Keratinocyte (primary cell): ENCODE measurements at regions not wholly inside any gene's neighbourhood (a gene's known extent, or its start where the extent isn't known, plus 50 kb on each side); places are given as distances from the start of the nearest gene placed in this dataset.

Experiments
- DNase-seq: peaks from one replicate; pipeline ENCODE4 v3.0.0-alpha.2; 2011; ENCODE audit warnings: low read depth, missing footprints, low spot score
- FAIRE-seq: peaks from 2 replicates; lab custom pipeline; 2011; peaks lifted over from hg19 to GRCh38; lab: Jason Lieb, UNC
- H2AFZ ChIP-seq: 2 replicates; pipeline ENCODE4 v1.6.0; 2012; ENCODE audit warnings: low read length, control low read depth, inconsistent platforms; ENCODE audit not compliant: control insufficient read depth
- H3K27ac ChIP-seq: 2 replicates; pipeline ENCODE4 v1.5.1; 2011; ENCODE audit warnings: low read length; ENCODE audit not compliant: control insufficient read depth, insufficient read depth
- H3K27me3 ChIP-seq: 3 replicates; pipeline ENCODE4 v1.6.0; 2011; ENCODE audit warnings: low read length; ENCODE audit not compliant: control insufficient read depth, insufficient read depth; ENCODE audit errors: extremely low read depth
- H3K36me3 ChIP-seq, 2 experiments: 2 replicates in 1 of 2; 3 replicates in 1 of 2; pipeline ENCODE4 v1.5.1; 2011; ENCODE audit warnings: low read length in 2 of 2, mild to moderate bottlenecking in 1 of 2; ENCODE audit not compliant: control insufficient read depth in 2 of 2, insufficient read depth in 2 of 2; ENCODE audit errors: extremely low read depth in 1 of 2
- H3K4me1 ChIP-seq: 3 replicates; pipeline ENCODE4 v1.5.1; 2011; ENCODE audit warnings: low read length; ENCODE audit not compliant: control insufficient read depth, insufficient read depth; ENCODE audit errors: extremely low read depth
- H3K4me2 ChIP-seq: 3 replicates; pipeline ENCODE4 v1.6.0; 2011; ENCODE audit warnings: low read depth, low read length; ENCODE audit not compliant: control insufficient read depth, insufficient read depth; ENCODE audit errors: extremely low read depth
- H3K4me3 ChIP-seq, 3 experiments: fragments of 200-600 bp in 1 of 3; sonication (generic) in 1 of 3; 2 replicates in 2 of 3; 3 replicates in 1 of 3; pipeline ENCODE4 v1.5.1; 2011 to 2016; ENCODE audit warnings: low read length in 3 of 3, mild to moderate bottlenecking in 3 of 3, control low read depth in 2 of 3, inconsistent platforms in 1 of 3, low read depth in 1 of 3, mixed read lengths in 1 of 3, mixed run types in 1 of 3, moderate library complexity in 1 of 3; ENCODE audit not compliant: control insufficient read depth in 2 of 3, insufficient read depth in 2 of 3; ENCODE audit errors: extremely low read depth in 1 of 3
- H3K79me2 ChIP-seq: 2 replicates; pipeline ENCODE4 v1.6.0; 2012; ENCODE audit warnings: low read length; ENCODE audit not compliant: control insufficient read depth, insufficient read depth
- H3K9ac ChIP-seq: 3 replicates; pipeline ENCODE4 v1.6.0; 2011; ENCODE audit warnings: low read length; ENCODE audit not compliant: control insufficient read depth, insufficient read depth; ENCODE audit errors: extremely low read depth
- H3K9me1 ChIP-seq: 3 replicates; pipeline ENCODE4 v1.6.0; 2011; ENCODE audit warnings: low read length; ENCODE audit not compliant: control insufficient read depth, insufficient read depth; ENCODE audit errors: extremely low read depth
- H3K9me3 ChIP-seq: 2 replicates; pipeline ENCODE4 v1.5.1; 2012; ENCODE audit warnings: low read depth, low read length; ENCODE audit not compliant: control insufficient read depth
- H4K20me1 ChIP-seq: 3 replicates; pipeline ENCODE4 v1.6.0; 2011; ENCODE audit warnings: low read length; ENCODE audit not compliant: control insufficient read depth, insufficient read depth; ENCODE audit errors: extremely low read depth
- CTCF ChIP-seq, 3 experiments: IDR thresholded peaks in 1 of 3; conservative IDR thresholded peaks in 1 of 3; optimal IDR thresholded peaks in 1 of 3; 2 replicates in 2 of 3; 3 replicates in 1 of 3; pipeline versions ENCODE3 to v1.5.1; 2011; ENCODE audit warnings: low read length in 3 of 3, mild to moderate bottlenecking in 3 of 3, moderate library complexity in 2 of 3, control low read depth in 1 of 3, inconsistent platforms in 1 of 3; ENCODE audit not compliant: insufficient read depth in 2 of 3; ENCODE audit errors: extremely low read depth in 1 of 3
- EZH2 ChIP-seq: IDR thresholded peaks from one replicate; pipeline ENCODE4 v1.6.1; 2012; ENCODE audit warnings: inconsistent platforms, mild to moderate bottlenecking, low read length, moderate library complexity
- dilution Hi-C: fragments of 300-500 bp; cut with MboI; formaldehyde crosslinking; loops from one replicate; pipeline ENCODE4 v1.7.0; 2020; ENCODE audit warnings: low sequenced_read_pairs; ENCODE audit not compliant: extremely low pct_ligation_motif_present

GRCh38 chr2:186044761-186045160, 306.2 kb downstream of the FSIP2 start:
- H3K36me3 ChIP-seq, result no peaks in the 10 kb centered on the region

GRCh38 chr2:186052930-186053329, 314.3 kb downstream of the FSIP2 start:
- no peaks in the 10 kb centered on the region for H3K9me1 ChIP-seq
- no peaks in the 10 kb centered on the region for H3K9me3 ChIP-seq
- no peak for DNase-seq
- H3K4me3 ChIP-seq, result no peak overlapping the region
- FAIRE-seq, result no peak
- H3K4me2 ChIP-seq, result no peak overlapping the region
- H2AFZ ChIP-seq, result no peak overlapping the region
- H3K27me3 ChIP-seq, result no peaks in the 10 kb centered on the region
- dilution Hi-C loops, result no loop called here
- no peaks in the 10 kb centered on the region for H3K79me2 ChIP-seq
- no peaks in the 10 kb centered on the region for H3K4me1 ChIP-seq
- no peaks in the 10 kb centered on the region for H3K36me3 ChIP-seq
- no peaks in the 10 kb centered on the region for H4K20me1 ChIP-seq
- H3K27ac ChIP-seq, result no peak overlapping the region
- TF ChIP-seq EZH2 (no peak), CTCF (optimal IDR thresholded peaks at IDR 0.05 in 1 of 3, IDR thresholded peaks at IDR 0.05 in 1 of 3, conservative IDR thresholded peaks at IDR 0.05 in 1 of 3; ENCODE audit: extremely low read depth in 1 of 3, insufficient read depth in 2 of 3, low read length in 3 of 3) (no peak)
- no peak overlapping the region for H3K9ac ChIP-seq

More at GRCh38 chr2:186044761-186045160, 306.2 kb downstream of the FSIP2 start:
- no peak for TF ChIP-seq EZH2
- Histone ChIP-seq H3K9me1 (no peaks in the 10 kb centered on the region), H3K79me2 (no peaks in the 10 kb centered on the region), H3K27me3 (no peaks in the 10 kb centered on the region), H3K27ac (no peak overlapping the region), H4K20me1 (no peaks in the 10 kb centered on the region), H3K4me1 (no peaks in the 10 kb centered on the region), H3K4me2 (no peak overlapping the region), H3K4me3 (no peak overlapping the region), H2AFZ (no peak overlapping the region), H3K9me3 (no peaks in the 10 kb centered on the region), H3K9ac (no peak overlapping the region)
- DNase-seq, result no peak
- dilution Hi-C loops, result no loop called here
- no peak for FAIRE-seq

GRCh38 chr2:186058614-186059013, 320.0 kb downstream of the FSIP2 start:
- H3K9me1 ChIP-seq, result no peaks in the 10 kb centered on the region
- H3K4me1 ChIP-seq, result no peaks in the 10 kb centered on the region
- H2AFZ ChIP-seq, result no peak overlapping the region
- DNase-seq, result no peak
- H3K4me2 ChIP-seq, result no peak overlapping the region
- no peak overlapping the region for H3K4me3 ChIP-seq
- dilution Hi-C loops, result no loop called here
- H4K20me1 ChIP-seq, result no peaks in the 10 kb centered on the region
- TF ChIP-seq CTCF (optimal IDR thresholded peaks at IDR 0.05 in 1 of 3, IDR thresholded peaks at IDR 0.05 in 1 of 3, conservative IDR thresholded peaks at IDR 0.05 in 1 of 3; ENCODE audit: extremely low read depth in 1 of 3, insufficient read depth in 2 of 3, low read length in 3 of 3) (no peak), EZH2 (no peak)
- H3K9ac ChIP-seq, result no peak overlapping the region
- H3K9me3 ChIP-seq, result no peaks in the 10 kb centered on the region
- no peak overlapping the region for H3K27ac ChIP-seq
- H3K36me3 ChIP-seq, result no peaks in the 10 kb centered on the region
- H3K79me2 ChIP-seq, result no peaks in the 10 kb centered on the region
- FAIRE-seq, result no peak
- no peaks in the 10 kb centered on the region for H3K27me3 ChIP-seq
